ENCODE measurements at regions not wholly inside any gene's neighbourhood (a gene's known extent, or its start where the extent isn't known, plus 50 kb on each side); places are given as distances from the start of the nearest gene placed in this dataset.

DNA sequence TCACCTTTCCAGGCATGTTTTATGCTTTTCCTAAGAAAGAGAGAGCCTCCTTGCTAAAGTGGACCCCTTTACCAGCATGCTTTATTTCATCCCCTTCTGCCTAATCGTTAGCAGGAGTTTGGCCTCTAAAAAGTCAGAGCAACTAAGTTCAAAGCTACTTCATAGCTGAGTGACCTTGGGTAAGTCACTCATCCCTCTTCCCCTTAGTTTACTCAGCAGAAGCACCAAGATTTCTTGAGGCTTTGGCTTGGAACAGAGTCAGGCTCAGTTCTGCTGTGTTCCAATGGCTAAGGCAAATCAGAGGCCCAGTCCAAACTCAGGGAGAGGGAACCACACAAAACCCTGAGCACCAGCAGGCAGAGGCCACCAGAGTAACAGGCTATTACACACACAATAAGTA is 254.9 kb downstream of the TJP1 start:
- no peak for TF ChIP-seq CTCF (IDR thresholded peaks at IDR 0.05)
- TF ChIP-seq POLR2A (IDR thresholded peaks at IDR 0.05) = no peak
